ENCODE measurements at regions not wholly inside any gene's neighbourhood (a gene's known extent, or its start where the extent isn't known, plus 50 kb on each side); places are given as distances from the start of the nearest gene placed in this dataset.
A peak's percentile ranks its signal among the peaks of the same experiment; 100 is the strongest.

DNA sequence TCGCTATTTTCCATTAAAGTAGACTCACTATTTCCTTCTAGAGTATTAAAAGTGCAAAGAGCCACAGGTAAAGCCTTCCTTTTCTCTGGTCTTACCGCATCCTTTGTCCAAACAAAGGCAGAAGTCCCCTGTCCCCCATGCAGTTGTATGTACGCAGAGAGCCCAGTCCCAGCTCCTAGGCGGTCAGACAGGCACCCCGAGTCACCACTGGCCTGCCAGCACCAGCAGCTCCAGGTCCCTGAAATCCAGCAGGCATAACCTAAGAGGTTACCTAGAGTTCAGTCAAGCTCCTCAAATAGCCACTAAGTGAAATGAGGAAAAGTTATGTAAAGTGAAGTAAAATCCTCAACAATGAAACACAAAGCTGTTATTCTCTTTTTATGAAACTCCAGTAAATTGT lies 60.4 kb upstream of the TWIST2 start:
- Histone ChIP-seq H3K4me3 (no peak overlapping the region), H3K27ac (no peak overlapping the region)
- DNase-seq (ENCODE audit: low spot score): no peak
- TF ChIP-seq, protein P1, sequence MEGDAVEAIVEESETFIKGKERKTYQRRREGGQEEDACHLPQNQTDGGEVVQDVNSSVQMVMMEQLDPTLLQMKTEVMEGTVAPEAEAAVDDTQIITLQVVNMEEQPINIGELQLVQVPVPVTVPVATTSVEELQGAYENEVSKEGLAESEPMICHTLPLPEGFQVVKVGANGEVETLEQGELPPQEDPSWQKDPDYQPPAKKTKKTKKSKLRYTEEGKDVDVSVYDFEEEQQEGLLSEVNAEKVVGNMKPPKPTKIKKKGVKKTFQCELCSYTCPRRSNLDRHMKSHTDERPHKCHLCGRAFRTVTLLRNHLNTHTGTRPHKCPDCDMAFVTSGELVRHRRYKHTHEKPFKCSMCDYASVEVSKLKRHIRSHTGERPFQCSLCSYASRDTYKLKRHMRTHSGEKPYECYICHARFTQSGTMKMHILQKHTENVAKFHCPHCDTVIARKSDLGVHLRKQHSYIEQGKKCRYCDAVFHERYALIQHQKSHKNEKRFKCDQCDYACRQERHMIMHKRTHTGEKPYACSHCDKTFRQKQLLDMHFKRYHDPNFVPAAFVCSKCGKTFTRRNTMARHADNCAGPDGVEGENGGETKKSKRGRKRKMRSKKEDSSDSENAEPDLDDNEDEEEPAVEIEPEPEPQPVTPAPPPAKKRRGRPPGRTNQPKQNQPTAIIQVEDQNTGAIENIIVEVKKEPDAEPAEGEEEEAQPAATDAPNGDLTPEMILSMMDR (IDR thresholded peaks at IDR 0.05): no peak

DNA sequence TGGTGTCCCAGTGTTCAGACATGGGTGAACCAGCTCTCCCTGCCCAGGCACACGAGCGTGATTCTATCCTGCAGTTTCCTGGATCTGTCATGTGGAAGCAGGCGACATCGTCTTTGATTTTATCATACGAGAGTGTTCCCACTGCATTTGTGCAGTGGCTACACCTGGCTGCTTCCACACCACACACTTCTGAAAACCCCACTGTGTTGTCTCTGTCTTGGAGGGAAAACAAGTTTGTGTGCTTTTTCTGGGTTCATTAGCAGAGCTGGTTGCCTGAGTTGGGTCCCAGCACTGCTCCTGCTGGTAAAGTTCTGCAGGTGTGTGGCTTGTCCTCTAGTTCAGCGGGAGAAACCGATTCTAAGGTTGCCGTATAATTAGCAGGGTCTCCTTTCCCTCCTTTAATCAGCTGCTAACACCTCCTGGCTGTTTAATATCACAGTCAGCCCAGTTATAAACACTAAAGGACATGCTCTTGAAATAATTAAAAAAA lies 58.5 kb upstream of the TWIST2 start:
- DNase-seq (ENCODE audit: low spot score): no peak
- TF ChIP-seq, protein P1 (IDR thresholded peaks at IDR 0.05): no peak
- Histone ChIP-seq H3K27ac (no peak overlapping the region), H3K4me3 (no peak overlapping the region)

DNA sequence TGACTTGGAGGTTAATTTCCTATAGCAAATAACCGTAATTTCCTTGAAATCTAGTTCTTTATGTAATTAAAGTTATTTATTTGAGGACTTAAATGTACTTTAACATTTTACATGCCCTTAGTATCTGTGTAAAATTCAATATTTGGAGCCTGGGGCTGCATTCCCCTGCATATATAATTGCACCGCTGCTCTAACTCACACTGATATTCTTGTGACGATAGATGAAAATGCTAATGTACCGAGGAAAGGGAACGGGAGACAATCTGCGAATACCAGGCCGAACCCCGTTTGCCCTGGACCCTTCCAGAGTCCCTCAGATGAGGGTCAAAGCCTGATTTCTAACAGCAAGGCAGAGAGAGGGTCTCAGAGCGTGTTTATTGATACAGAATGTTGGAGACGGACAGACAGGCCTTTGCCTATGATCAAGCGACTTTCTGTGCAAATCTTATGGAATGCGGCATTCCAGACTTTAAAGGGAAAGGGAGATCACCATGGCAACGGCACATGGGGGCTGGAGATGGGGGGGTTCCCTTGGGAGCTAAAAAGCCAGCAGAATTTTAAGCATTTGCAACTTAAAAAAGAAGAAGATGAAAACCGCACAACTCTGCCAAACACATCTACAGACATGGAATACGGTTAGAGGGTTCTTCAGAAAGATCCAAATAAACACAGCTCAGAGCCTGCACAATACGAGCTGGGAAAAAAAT lies 57.6 kb upstream of the TWIST2 start:
- TF ChIP-seq, protein P1 (IDR thresholded peaks at IDR 0.05): no peak
- H3K4me3 ChIP-seq: no peak overlapping the region
- H3K27ac ChIP-seq: no peak overlapping the region
- no peak for DNase-seq (ENCODE audit: low spot score)

DNA sequence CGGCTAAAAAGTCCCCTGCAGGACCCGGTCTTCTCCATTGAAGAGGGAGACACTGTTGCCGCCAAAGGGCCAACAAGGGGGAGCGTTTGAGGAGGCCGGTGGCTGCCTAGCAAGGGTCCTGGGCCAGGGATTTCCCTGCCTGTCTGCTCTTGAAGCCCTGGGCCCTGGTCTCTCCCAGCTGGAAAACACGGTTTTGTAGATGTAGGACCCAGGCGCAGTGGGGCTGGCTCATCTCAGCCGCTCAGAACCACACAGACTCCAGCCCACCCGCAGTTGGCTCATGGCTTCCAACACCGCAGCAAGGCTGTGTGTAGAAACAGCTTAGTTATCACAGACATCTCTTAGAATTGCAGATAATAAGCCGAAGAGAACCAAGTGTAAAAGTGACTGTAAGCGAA lies 57.1 kb upstream of the TWIST2 start:
- Histone ChIP-seq H3K4me3 (peak overlapping the region; percentile 52), H3K27ac (no peak overlapping the region)
- TF ChIP-seq, protein P1 (IDR thresholded peaks at IDR 0.05): no peak
- DNase-seq (ENCODE audit: low spot score): no peak

DNA sequence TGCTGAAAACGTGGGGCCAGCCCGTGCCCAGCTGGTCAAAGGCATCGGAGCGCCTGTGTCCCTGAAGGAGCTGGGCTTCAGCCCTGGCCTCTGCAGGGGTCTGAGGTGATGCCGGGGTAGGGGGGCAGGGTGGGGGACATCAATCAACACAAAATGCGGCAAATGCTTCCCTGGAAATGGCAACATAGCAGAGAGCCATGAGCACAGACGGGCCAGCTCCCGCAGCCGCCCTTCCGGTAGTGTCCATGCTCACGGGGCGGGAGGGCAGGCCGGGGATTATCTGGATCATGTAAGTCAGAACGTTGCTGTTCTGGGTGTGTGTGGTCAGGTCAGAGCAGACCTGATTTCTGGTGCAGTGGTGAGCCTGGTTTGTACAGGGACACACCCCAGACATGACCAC lies 56.5 kb upstream of the TWIST2 start:
- H3K27ac ChIP-seq: no peak overlapping the region
- H3K4me3 ChIP-seq: peak overlapping the region; percentile 52
- DNase-seq (ENCODE audit: low spot score): no peak
- TF ChIP-seq, protein P1 (IDR thresholded peaks at IDR 0.05): no peak

DNA sequence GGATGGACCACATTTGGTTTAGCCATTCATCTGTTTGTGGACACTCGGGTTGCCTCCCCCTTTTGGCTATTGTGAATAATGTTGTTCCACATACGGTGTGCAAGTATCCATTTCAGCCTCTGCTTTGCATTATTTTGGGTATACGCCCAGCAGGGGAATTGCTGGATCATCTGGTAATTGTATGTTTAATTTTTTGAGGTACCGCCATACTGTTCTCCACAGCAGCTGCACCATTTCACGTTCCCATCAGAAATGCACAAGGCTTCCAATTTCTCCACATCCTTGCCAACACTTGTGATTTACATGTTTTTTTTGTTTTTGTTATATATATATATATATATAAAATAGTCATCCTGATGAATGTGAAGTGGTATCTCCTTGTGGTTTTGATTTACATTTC lies 54.6 kb upstream of the TWIST2 start:
- no peak overlapping the region for H3K27ac ChIP-seq
- H3K4me3 ChIP-seq: no peak overlapping the region
- DNase-seq (ENCODE audit: low spot score): no peak
- TF ChIP-seq, protein P1 (IDR thresholded peaks at IDR 0.05): no peak

DNA sequence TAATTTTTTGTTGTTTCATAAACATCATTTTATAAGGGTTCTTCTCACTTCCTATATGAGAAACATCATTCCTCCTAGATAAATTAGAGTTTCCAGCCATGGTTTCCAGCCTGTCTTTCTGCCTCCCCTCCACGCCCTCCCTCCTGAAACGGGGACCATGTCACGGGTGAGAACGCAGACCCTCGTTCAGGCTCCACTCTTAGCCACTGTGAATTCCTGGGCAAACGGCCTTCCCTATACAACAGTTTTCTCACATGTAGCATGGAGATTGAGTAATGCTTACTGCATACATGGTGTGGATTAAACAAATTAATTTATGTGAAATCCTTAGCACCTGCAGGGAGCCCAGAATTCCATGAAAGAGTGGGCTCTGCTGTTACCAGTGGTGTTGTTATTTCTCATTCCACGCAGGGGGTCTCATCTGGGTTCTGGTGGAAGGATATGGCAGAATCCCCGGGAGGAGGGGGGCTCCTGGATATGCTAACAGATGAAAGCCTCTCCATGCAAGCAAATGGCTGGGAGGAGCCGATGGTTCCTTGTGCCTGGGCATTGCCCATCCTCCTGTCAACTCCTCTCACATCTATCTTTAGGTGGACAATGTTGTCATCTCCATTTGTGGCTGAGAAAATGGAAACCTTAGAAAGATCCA lies 54.0 kb upstream of the TWIST2 start:
- no peak for DNase-seq (ENCODE audit: low spot score)
- TF ChIP-seq, protein P1 (IDR thresholded peaks at IDR 0.05): no peak
- Histone ChIP-seq H3K27ac (no peak overlapping the region), H3K4me3 (no peak overlapping the region)

Data from coronary artery (tissue), 2 donors.